ENCODE measurements at regions not wholly inside any gene's neighbourhood (a gene's known extent, or its start where the extent isn't known, plus 50 kb on each side); places are given as distances from the start of the nearest gene placed in this dataset.

- no peak overlapping the region for H3K27ac Mint-ChIP-seq
- ChIA-PET CTCF (no interaction called here), POLR2A (no interaction called here)
- H3K9me3 Mint-ChIP-seq, result peaks cover 0 to 3% (median 0%) of the 10 kb centered on the region in 11 donors
- Histone ChIP-seq H3K4me1 (ENCODE audit: control insufficient read depth in 2 of 2, insufficient read depth in 2 of 2, low read length in 2 of 2) (no peaks in the 10 kb centered on the region), H3K4me3 (ENCODE audit: low read length) (no peak overlapping the region), H3K36me3 (ENCODE audit: control insufficient read depth in 2 of 3, insufficient read depth in 3 of 3, low read length in 3 of 3) (no peaks in the 10 kb centered on the region), H3K9me3 (ENCODE audit: control insufficient read depth in 2 of 3, low read length in 3 of 3) (no peaks in the 10 kb centered on the region), H3K27me3 (ENCODE audit: control insufficient read depth in 2 of 2, insufficient read depth in 2 of 2, low read length in 2 of 2) (no peaks in the 10 kb centered on the region), H3K27ac (ENCODE audit: low read depth, low read length) (no peak overlapping the region)
- H3K27me3 Mint-ChIP-seq, result peaks cover 6 to 18% (median 14%) of the 10 kb centered on the region in 5 donors
- H3K4me3 Mint-ChIP-seq, result no peak overlapping the region
- H3K36me3 Mint-ChIP-seq, result no peaks in the 10 kb centered on the region
- no peak for ATAC-seq
- no peak for DNase-seq
- H3K4me1 Mint-ChIP-seq, result peaks cover 0 to 1% (median 0%) of the 10 kb centered on the region in 7 donors
- intact Hi-C loops (cut with micrococcal nuclease), result no loop called here
Measured at GRCh38 chr2:151182899-151183809, 78.5 kb downstream of the RBM43 start.

GRCh38 chr2:151182396-151182795 is 79.3 kb downstream of the RBM43 start:
- Mint-ChIP-seq H3K27ac (no peak overlapping the region), H3K4me1 (peaks cover 0 to 1% (median 0%) of the 10 kb centered on the region in 7 donors), H3K36me3 (no peaks in the 10 kb centered on the region), H3K9me3 (peaks cover 0 to 3% (median 0%) of the 10 kb centered on the region in 11 donors), H3K4me3 (no peak overlapping the region), H3K27me3 (peaks cover 7 to 20% (median 17%) of the 10 kb centered on the region in 5 donors)
- CTCF ChIA-PET, result no interaction called here
- Histone ChIP-seq H3K4me1 (ENCODE audit: control insufficient read depth in 2 of 2, insufficient read depth in 2 of 2, low read length in 2 of 2) (no peaks in the 10 kb centered on the region), H3K9me3 (ENCODE audit: control insufficient read depth in 2 of 3, low read length in 3 of 3) (no peaks in the 10 kb centered on the region), H3K36me3 (ENCODE audit: control insufficient read depth in 2 of 3, insufficient read depth in 3 of 3, low read length in 3 of 3) (no peaks in the 10 kb centered on the region), H3K27ac (ENCODE audit: low read depth, low read length) (no peak overlapping the region), H3K4me3 (ENCODE audit: low read length) (no peak overlapping the region), H3K27me3 (ENCODE audit: control insufficient read depth in 2 of 2, insufficient read depth in 2 of 2, low read length in 2 of 2) (no peaks in the 10 kb centered on the region)
- ATAC-seq (no peak), DNase-seq (no peak)
- intact Hi-C loops (cut with micrococcal nuclease), result no loop called here
- POLR2A ChIA-PET, result no interaction called here

DNA sequence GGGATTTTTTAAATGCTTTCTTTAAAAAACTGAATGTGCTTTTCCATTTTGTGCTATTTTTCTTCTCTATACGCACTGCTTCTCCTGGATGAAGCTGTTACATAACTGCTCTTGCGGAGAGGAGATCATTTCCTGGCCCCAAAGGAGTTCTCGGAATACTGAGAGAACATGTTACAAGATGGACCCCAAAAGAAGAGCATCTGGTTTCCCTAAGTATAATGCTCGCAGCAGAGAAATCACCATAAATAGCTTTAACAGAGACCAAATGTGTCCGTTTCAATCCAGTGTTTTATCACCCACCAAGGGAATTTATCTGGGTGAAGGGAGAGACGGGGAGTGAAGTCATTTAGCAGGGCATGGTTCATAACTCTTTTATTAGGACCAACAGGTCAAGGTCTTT is 80.1 kb downstream of the RBM43 start:
- intact Hi-C loops (cut with micrococcal nuclease), result no loop called here
- Mint-ChIP-seq H3K36me3 (no peaks in the 10 kb centered on the region), H3K27me3 (peaks cover 7 to 20% (median 17%) of the 10 kb centered on the region in 5 donors), H3K27ac (no peak overlapping the region), H3K9me3 (peaks cover 0 to 3% (median 0%) of the 10 kb centered on the region in 11 donors), H3K4me1 (peaks cover 0 to 1% (median 0%) of the 10 kb centered on the region in 7 donors), H3K4me3 (no peak overlapping the region)
- Histone ChIP-seq H3K27ac (ENCODE audit: low read depth, low read length) (no peak overlapping the region), H3K27me3 (ENCODE audit: control insufficient read depth in 2 of 2, insufficient read depth in 2 of 2, low read length in 2 of 2) (no peaks in the 10 kb centered on the region), H3K9me3 (ENCODE audit: control insufficient read depth in 2 of 3, low read length in 3 of 3) (no peaks in the 10 kb centered on the region), H3K4me3 (ENCODE audit: low read length) (no peak overlapping the region), H3K4me1 (ENCODE audit: control insufficient read depth in 2 of 2, insufficient read depth in 2 of 2, low read length in 2 of 2) (no peaks in the 10 kb centered on the region), H3K36me3 (ENCODE audit: control insufficient read depth in 2 of 3, insufficient read depth in 3 of 3, low read length in 3 of 3) (no peaks in the 10 kb centered on the region)
- CTCF ChIA-PET, result no interaction called here
- POLR2A ChIA-PET, result no interaction called here
- ATAC-seq (no peak), DNase-seq (no peak)

- no peaks in the 10 kb centered on the region for H3K27me3 ChIP-seq (ENCODE audit: control insufficient read depth in 2 of 2, insufficient read depth in 2 of 2, low read length in 2 of 2)
- no peaks in the 10 kb centered on the region for H3K36me3 ChIP-seq (ENCODE audit: control insufficient read depth in 2 of 3, insufficient read depth in 3 of 3, low read length in 3 of 3)
- Mint-ChIP-seq H3K27me3 (peaks cover 7 to 24% (median 17%) of the 10 kb centered on the region in 5 donors), H3K27ac (no peak overlapping the region), H3K4me3 (no peak overlapping the region), H3K36me3 (no peaks in the 10 kb centered on the region), H3K9me3 (no peaks in the 10 kb centered on the region), H3K4me1 (peaks cover 0 to 1% (median 0%) of the 10 kb centered on the region in 7 donors)
- H3K4me1 ChIP-seq (ENCODE audit: control insufficient read depth in 2 of 2, insufficient read depth in 2 of 2, low read length in 2 of 2), result no peaks in the 10 kb centered on the region
- intact Hi-C loops (cut with micrococcal nuclease), result no loop called here
- no peaks in the 10 kb centered on the region for H3K9me3 ChIP-seq (ENCODE audit: control insufficient read depth in 2 of 3, low read length in 3 of 3)
- DNase-seq (no peak), ATAC-seq (no peak)
- CTCF ChIA-PET, result no interaction called here
- H3K4me3 ChIP-seq (ENCODE audit: low read length), result no peak overlapping the region
- POLR2A ChIA-PET, result no interaction called here
- no peak overlapping the region for H3K27ac ChIP-seq (ENCODE audit: low read depth, low read length)
Measured at GRCh38 chr2:151180123-151180522, 81.5 kb downstream of the RBM43 start.

DNA sequence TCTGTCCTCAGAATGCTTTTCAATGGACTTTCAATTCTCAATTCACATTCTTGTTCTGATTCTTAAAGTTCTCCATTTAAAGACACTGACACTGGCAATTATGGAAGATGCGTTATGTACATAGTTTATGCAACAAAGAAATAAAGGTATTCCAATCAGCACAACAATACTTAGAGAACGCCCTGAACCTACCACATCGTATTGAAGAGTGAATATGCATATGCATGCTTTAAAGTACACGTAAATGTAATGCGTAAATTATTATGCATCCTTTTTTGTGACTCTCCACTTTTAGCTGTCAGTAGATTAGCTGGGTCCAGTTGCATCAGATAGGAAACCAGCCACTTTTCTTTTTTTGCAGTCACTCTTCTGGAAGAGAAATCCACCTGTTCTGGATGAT is 83.5 kb downstream of the RBM43 start:
- ATAC-seq (no peak), DNase-seq (no peak)
- Histone ChIP-seq H3K36me3 (ENCODE audit: control insufficient read depth in 2 of 3, insufficient read depth in 3 of 3, low read length in 3 of 3) (no peaks in the 10 kb centered on the region), H3K9me3 (ENCODE audit: control insufficient read depth in 2 of 3, low read length in 3 of 3) (no peaks in the 10 kb centered on the region), H3K4me1 (ENCODE audit: control insufficient read depth in 2 of 2, insufficient read depth in 2 of 2, low read length in 2 of 2) (no peaks in the 10 kb centered on the region), H3K27ac (ENCODE audit: low read depth, low read length) (no peak overlapping the region), H3K4me3 (ENCODE audit: low read length) (no peak overlapping the region), H3K27me3 (ENCODE audit: control insufficient read depth in 2 of 2, insufficient read depth in 2 of 2, low read length in 2 of 2) (no peaks in the 10 kb centered on the region)
- no peak overlapping the region for H3K27ac Mint-ChIP-seq
- intact Hi-C loops (cut with micrococcal nuclease), result no loop called here
- peaks cover 9 to 24% (median 17%) of the 10 kb centered on the region in 5 donors for H3K27me3 Mint-ChIP-seq
- no peaks in the 10 kb centered on the region for H3K9me3 Mint-ChIP-seq
- H3K4me1 Mint-ChIP-seq, result no peaks in the 10 kb centered on the region
- no peak overlapping the region for H3K4me3 Mint-ChIP-seq
- POLR2A ChIA-PET, result no interaction called here
- CTCF ChIA-PET, result no interaction called here
- no peaks in the 10 kb centered on the region for H3K36me3 Mint-ChIP-seq

DNA sequence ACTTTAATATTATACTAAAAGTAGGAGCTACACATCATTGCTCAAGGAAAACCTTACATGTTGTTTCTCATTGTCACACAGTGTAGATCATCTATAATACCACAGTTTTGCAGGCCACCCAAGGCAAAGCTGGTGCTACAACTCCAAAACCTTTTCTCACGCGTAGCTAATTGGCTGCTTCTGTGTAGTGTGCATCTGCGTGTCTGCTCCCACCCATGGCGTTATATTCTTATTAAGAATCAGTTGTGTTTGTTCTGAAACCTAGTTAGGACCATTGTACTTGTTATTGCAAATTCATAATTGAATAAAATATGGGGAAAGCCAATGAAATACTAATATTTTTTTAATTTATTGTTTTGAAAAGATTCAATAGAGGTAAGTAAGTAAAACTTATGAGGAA is 83.9 kb downstream of the RBM43 start:
- ChIA-PET POLR2A (no interaction called here), CTCF (interaction anchor here (0.7 kb wide), 1 partner anchor 466 kb away, joined by 4 read pairs; no protein-coding TSS in a partner anchor)
- Histone ChIP-seq H3K4me1 (ENCODE audit: control insufficient read depth in 2 of 2, insufficient read depth in 2 of 2, low read length in 2 of 2) (no peaks in the 10 kb centered on the region), H3K27me3 (ENCODE audit: control insufficient read depth in 2 of 2, insufficient read depth in 2 of 2, low read length in 2 of 2) (no peaks in the 10 kb centered on the region), H3K36me3 (ENCODE audit: control insufficient read depth in 2 of 3, insufficient read depth in 3 of 3, low read length in 3 of 3) (no peaks in the 10 kb centered on the region), H3K4me3 (ENCODE audit: low read length) (no peak overlapping the region), H3K27ac (ENCODE audit: low read depth, low read length) (no peak overlapping the region), H3K9me3 (ENCODE audit: control insufficient read depth in 2 of 3, low read length in 3 of 3) (no peaks in the 10 kb centered on the region)
- Mint-ChIP-seq H3K4me1 (no peaks in the 10 kb centered on the region), H3K36me3 (no peaks in the 10 kb centered on the region), H3K27ac (no peak overlapping the region), H3K4me3 (no peak overlapping the region), H3K27me3 (peaks cover 10 to 25% (median 17%) of the 10 kb centered on the region in 5 donors), H3K9me3 (no peaks in the 10 kb centered on the region)
- ATAC-seq, result no peak
- intact Hi-C loops (cut with micrococcal nuclease), result no loop called here
- DNase-seq, result no peak

DNA sequence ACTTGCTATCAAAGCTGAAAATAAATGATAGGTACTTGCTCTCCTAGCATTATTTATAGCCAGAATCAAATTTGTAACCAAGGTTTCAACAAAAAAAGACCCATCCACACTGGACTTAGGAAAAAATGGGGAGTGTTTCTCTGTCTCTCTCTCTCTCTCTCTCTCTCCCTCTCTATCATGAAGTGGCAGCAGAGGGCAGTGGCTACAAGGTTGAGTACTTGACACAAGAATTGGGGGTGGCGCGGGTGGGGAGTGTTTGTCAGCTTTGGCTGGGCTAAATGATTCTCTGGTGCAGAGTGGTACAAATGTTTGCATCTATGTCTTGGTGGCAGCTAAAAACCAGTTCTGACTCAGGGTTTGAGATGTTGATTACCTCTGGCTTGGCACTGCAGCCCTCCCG is 85.0 kb downstream of the RBM43 start:
- H3K9me3 Mint-ChIP-seq, result no peaks in the 10 kb centered on the region
- no peaks in the 10 kb centered on the region for H3K36me3 Mint-ChIP-seq
- H3K9me3 ChIP-seq (ENCODE audit: control insufficient read depth in 2 of 3, low read length in 3 of 3), result no peaks in the 10 kb centered on the region
- no peak overlapping the region for H3K27ac Mint-ChIP-seq
- no peak overlapping the region for H3K4me3 Mint-ChIP-seq
- H3K36me3 ChIP-seq (ENCODE audit: control insufficient read depth in 2 of 3, insufficient read depth in 3 of 3, low read length in 3 of 3), result no peaks in the 10 kb centered on the region
- CTCF ChIA-PET, result no interaction called here
- no peaks in the 10 kb centered on the region for H3K4me1 ChIP-seq (ENCODE audit: control insufficient read depth in 2 of 2, insufficient read depth in 2 of 2, low read length in 2 of 2)
- no peaks in the 10 kb centered on the region for H3K27me3 ChIP-seq (ENCODE audit: control insufficient read depth in 2 of 2, insufficient read depth in 2 of 2, low read length in 2 of 2)
- H3K4me3 ChIP-seq (ENCODE audit: low read length), result no peak overlapping the region
- no peak overlapping the region for H3K27ac ChIP-seq (ENCODE audit: low read depth, low read length)
- ATAC-seq (no peak), DNase-seq (no peak)
- no peaks in the 10 kb centered on the region for H3K4me1 Mint-ChIP-seq
- intact Hi-C loops (cut with micrococcal nuclease), result no loop called here
- POLR2A ChIA-PET, result no interaction called here
- H3K27me3 Mint-ChIP-seq, result peaks cover 11 to 24% (median 15%) of the 10 kb centered on the region in 5 donors

All from naive thymus-derived CD4-positive, alpha-beta T cell (primary cell).